Activated naive CD8-positive, alpha-beta T cell treated with anti-CD3 and anti-CD28 coated beads for 36 hours (primary cell): ENCODE measurements at regions not wholly inside any gene's neighbourhood (a gene's known extent, or its start where the extent isn't known, plus 50 kb on each side); places are given as distances from the start of the nearest gene placed in this dataset.

ENCODE experiments used
- DNase-seq: peaks from one replicate; pipeline ENCODE4 v3.0.0; 2021
- H3K27ac Mint-ChIP-seq: one replicate; pipeline ENCODE4 v1.8.0; 2022; ENCODE audit warnings: mild to moderate bottlenecking, moderate library complexity, mixed read lengths
- H3K27me3 Mint-ChIP-seq: one replicate; pipeline ENCODE4 v1.8.0; 2022; ENCODE audit warnings: mild to moderate bottlenecking, mixed read lengths
- H3K36me3 Mint-ChIP-seq: one replicate; pipeline ENCODE4 v1.8.0; 2021; ENCODE audit warnings: mild to moderate bottlenecking, mixed read lengths
- H3K4me1 Mint-ChIP-seq: one replicate; pipeline ENCODE4 v1.8.0; 2021; ENCODE audit warnings: mixed read lengths
- H3K4me3 Mint-ChIP-seq: one replicate; pipeline ENCODE4 v1.8.0; 2022; ENCODE audit warnings: mild to moderate bottlenecking, moderate library complexity, mixed read lengths
- H3K9me3 Mint-ChIP-seq: one replicate; pipeline ENCODE4 v1.8.0; 2022; ENCODE audit warnings: mixed read lengths

DNA sequence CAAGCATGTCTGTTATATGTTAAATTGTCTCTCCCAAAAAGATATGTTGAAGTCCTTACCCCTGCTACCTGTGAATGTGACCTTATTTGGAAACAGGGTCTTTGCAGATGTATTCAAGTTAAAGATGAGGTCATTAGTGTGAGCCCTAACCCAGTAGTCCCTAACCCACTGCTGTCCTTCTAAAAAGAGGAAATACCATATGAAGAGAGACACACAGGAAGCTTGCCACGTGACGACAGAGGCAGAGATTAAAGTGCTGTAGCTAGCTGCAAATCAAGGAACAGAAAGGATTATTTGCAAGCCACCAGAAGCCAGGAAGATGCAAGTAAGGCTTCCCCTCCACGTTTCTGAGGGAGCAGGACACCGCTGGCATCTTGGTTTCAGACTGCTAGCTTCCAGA is 150.1 kb downstream of the HNRNPD start:
- no peak for DNase-seq
- H3K27ac Mint-ChIP-seq: peak overlapping the region; percentile 36
- peaks cover 8% of the 10 kb centered on the region for H3K4me1 Mint-ChIP-seq
- H3K27me3 Mint-ChIP-seq: peaks cover 3% of the 10 kb centered on the region
- H3K4me3 Mint-ChIP-seq: no peak overlapping the region
- H3K9me3 Mint-ChIP-seq: peaks cover 2% of the 10 kb centered on the region
- no peaks in the 10 kb centered on the region for H3K36me3 Mint-ChIP-seq

DNA sequence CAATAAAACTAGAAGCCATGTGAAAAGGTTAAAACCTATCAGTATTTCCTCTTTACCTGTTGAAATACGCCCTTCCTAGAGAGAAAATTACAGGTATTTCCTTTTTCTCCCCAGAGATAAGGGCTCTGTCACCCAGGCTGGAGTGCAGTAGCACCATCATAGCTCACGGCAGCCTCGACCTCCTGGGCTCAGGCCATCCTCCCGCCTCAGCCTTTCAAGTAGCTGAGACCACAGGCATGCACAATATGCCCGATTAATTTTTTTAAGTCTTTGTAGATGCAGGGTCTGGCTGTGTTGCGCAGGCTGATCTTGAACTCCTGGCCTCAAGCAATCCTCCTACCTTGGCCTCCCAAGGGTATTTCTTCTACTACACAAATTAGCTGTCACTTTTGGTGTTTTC is 154.4 kb downstream of the HNRNPD start:
- no peak overlapping the region for H3K4me3 Mint-ChIP-seq
- H3K27ac Mint-ChIP-seq: no peak overlapping the region
- peaks cover 2% of the 10 kb centered on the region for H3K9me3 Mint-ChIP-seq
- no peaks in the 10 kb centered on the region for H3K36me3 Mint-ChIP-seq
- no peaks in the 10 kb centered on the region for H3K27me3 Mint-ChIP-seq
- no peak for DNase-seq
- peaks cover 11% of the 10 kb centered on the region for H3K4me1 Mint-ChIP-seq

DNA sequence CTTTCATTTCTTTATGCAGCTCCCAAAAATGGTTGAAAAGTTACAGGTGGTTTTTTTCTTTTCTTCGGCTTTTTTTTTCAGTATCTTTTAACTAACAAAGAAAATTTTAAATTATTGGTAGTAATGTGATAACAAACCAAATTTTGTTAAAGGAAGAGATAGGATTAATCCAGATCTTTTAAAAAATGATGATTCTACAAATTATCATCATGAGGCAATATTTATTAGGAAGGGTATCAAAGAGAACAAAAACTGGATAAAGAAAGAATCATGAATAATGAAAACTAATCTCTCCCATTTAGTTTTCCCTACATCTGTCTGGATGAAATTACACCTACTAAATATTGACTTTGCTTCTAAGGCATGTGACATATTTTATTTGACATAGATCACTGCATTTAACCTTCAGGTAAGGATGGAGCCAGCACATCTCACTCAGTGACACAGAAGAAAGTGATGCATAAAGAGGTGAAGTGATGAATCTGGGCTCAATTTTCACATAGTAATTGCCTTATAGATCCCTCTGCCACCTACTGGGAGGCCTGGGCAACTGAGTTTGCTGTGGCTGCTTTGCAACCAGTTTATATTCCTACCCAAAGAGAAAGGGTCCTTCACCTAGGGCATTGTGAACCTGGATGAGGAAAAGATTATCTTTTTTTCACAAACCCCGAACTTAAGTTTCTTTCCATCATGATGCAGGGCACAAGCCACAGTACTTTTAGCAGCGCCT is 155.6 kb downstream of the HNRNPD start:
- H3K4me1 Mint-ChIP-seq: peaks cover 13% of the 10 kb centered on the region
- H3K27me3 Mint-ChIP-seq: no peaks in the 10 kb centered on the region
- DNase-seq: no peak
- H3K27ac Mint-ChIP-seq: no peak overlapping the region
- H3K4me3 Mint-ChIP-seq: no peak overlapping the region
- H3K36me3 Mint-ChIP-seq: no peaks in the 10 kb centered on the region
- H3K9me3 Mint-ChIP-seq: peaks cover 2% of the 10 kb centered on the region

DNA sequence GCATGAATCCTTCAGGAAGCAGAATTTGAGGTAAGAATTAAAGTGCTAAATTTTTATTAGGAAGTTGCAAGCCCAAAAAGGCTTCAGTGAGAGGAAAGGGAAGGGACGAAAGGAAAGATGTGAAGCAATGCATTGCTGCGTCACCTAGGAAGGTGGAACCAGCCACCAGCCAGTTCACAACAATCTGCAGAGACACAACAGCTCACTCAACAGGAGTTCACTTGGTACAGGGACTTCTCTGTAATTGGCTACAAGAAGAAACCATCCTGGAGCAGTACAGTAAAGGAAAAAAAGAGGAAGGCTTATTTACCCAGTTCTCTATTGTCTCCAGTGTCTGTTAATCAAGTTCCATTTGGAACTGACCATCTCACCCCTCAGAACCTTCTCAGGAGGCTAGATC is 157.6 kb downstream of the HNRNPD start:
- H3K9me3 Mint-ChIP-seq: no peaks in the 10 kb centered on the region
- H3K4me3 Mint-ChIP-seq: no peak overlapping the region
- no peaks in the 10 kb centered on the region for H3K36me3 Mint-ChIP-seq
- H3K4me1 Mint-ChIP-seq: peaks cover 18% of the 10 kb centered on the region
- DNase-seq: no peak
- no peaks in the 10 kb centered on the region for H3K27me3 Mint-ChIP-seq
- no peak overlapping the region for H3K27ac Mint-ChIP-seq

DNA sequence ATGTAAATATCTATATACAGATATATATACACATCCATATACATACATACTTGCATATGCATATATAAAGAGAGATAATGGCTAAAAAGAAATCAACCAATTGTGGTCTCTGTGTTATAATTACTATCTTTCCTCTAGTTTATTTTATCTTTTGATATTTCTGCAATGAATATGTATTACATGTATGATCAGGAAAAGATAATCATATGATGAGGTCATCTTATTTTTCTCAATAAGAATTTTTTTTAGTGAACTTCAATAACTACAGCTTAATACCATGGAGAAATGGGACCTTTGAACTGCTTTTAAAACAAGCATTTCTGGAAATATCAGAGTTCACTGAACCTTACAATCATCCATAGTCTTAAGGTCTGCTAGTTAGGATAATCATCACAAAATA is 158.0 kb downstream of the HNRNPD start:
- Mint-ChIP-seq H3K9me3 (no peaks in the 10 kb centered on the region), H3K36me3 (no peaks in the 10 kb centered on the region), H3K4me3 (no peak overlapping the region), H3K27ac (no peak overlapping the region), H3K4me1 (peaks cover 18% of the 10 kb centered on the region), H3K27me3 (no peaks in the 10 kb centered on the region)
- no peak for DNase-seq

DNA sequence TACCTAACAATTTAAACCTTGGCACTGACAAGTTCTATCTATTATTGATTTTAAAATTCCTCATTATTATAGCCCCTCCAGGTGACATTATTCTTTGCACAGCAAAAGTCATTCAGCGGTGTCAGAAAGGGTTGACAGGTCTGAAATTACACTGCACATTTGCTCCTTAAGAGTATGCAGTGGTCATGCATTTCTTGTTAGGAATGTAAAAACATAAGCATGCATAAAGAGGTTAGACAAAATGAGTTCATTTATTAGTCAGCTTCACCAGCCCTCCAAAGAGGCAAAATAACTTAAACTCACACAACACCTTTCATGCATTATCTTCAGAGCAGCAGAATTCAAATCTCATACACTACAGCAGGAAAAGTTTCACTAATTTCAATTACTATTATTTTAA is 158.8 kb downstream of the HNRNPD start:
- H3K36me3 Mint-ChIP-seq: no peaks in the 10 kb centered on the region
- no peak for DNase-seq
- no peaks in the 10 kb centered on the region for H3K9me3 Mint-ChIP-seq
- H3K4me1 Mint-ChIP-seq: peaks cover 18% of the 10 kb centered on the region
- no peaks in the 10 kb centered on the region for H3K27me3 Mint-ChIP-seq
- H3K27ac Mint-ChIP-seq: no peak overlapping the region
- no peak overlapping the region for H3K4me3 Mint-ChIP-seq

DNA sequence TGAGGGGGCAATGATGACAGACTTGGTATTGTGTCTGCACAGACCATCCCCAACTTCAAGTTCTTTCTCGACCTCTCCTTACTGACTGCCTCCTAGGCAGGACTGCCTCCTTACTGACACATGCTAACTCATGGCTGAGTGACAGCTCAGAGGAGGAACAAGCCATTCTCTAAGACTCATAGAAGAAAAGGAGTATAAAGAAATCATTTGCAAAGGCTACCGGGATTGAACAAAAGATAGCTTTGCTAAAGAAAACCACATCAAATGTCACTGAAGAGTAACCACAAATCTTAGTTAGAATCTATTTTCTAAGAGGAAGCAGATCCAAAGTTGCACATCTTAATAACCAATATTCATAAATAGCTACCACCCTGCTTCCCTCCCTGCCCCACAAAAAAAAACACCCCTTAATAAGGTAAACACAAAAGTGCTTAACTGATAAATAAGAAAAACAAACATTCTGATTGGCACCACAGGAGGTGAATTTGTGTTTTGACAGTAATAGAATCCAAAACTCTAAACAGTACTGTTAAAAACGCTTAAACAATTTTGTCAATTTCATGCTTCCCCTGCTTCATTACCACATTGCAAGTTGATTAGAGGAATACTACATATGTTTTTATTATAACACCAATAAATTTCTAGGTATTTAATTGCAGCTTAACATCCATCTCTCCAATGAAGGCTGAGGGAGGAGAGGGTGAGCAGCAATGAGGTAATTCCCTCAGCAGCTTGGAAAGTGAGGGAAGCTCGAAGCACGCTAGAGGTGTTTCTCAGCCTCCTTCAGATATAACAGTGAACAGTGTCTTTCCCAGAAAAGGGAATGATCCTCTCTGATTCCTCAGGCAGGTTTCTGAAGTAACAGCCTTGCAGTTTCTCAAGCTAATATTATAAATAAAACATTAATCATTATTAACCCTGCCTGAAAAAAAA is 160.0 kb downstream of the HNRNPD start:
- peaks cover 18% of the 10 kb centered on the region for H3K4me1 Mint-ChIP-seq
- H3K4me3 Mint-ChIP-seq: no peak overlapping the region
- H3K27ac Mint-ChIP-seq: no peak overlapping the region
- H3K27me3 Mint-ChIP-seq: no peaks in the 10 kb centered on the region
- H3K9me3 Mint-ChIP-seq: no peaks in the 10 kb centered on the region
- no peak for DNase-seq
- H3K36me3 Mint-ChIP-seq: no peaks in the 10 kb centered on the region

DNA sequence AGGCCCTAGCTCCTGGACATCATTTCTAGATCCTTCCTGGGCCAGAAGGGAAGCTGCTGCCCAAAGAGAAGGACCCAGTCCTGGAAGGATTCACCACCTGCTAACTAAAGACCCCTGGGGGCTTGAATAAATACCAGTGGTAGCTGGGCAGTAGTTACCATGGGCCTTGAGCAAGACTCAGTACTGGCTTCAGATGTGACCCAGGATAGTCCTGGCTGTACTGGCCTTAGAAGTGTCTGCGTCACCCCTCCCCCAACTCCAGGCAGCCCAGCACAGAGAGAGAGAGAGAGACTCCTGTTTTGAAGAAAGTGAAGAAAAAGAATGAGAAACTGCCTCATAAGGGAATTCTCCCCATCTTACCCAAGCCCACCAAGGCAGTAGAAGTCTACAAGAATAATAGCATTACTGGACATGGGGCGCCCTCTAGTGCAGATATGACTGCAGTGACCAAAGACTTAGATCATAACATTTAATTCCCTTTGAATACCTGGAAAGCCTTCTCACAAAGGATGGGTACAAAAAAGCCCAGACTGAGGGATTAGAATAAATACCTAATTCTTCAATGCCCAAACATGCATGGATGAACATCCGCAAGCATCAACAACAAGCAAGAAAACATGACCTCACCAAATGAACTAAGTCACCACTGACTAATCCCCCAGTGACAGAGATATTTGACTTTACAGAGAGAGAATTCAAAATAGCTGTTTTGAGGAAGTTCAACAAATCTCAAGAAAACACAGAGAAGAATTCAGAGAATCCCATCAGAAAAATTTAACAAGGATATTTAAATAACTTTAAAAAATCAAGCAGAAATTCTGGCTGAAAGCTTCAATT is 171.8 kb downstream of the HNRNPD start:
- peak; percentile 25 for DNase-seq
- H3K27ac Mint-ChIP-seq: no peak overlapping the region
- H3K36me3 Mint-ChIP-seq: no peaks in the 10 kb centered on the region
- no peaks in the 10 kb centered on the region for H3K9me3 Mint-ChIP-seq
- H3K27me3 Mint-ChIP-seq: no peaks in the 10 kb centered on the region
- no peak overlapping the region for H3K4me3 Mint-ChIP-seq
- H3K4me1 Mint-ChIP-seq: peaks cover 4% of the 10 kb centered on the region

DNA sequence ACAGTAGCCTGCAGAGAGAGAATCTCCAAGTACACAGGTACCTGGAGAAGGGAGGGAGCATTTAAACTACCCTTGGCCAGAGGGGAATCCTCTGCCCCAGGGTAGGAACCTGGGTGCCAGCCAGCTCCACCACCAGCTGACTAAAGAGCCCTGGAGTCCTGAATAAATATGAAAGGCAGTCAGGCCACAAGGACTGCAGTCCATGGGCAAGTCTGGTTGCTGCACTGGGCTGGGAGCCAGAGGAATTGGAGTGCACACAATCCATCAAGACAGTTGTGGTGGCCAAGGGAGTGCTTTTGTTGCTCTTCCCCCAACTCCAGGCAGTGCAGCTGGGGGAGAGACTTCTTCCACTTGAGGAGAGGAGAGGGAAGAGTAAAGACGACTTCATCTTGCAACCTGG is 172.5 kb downstream of the HNRNPD start:
- Mint-ChIP-seq H3K9me3 (no peaks in the 10 kb centered on the region), H3K27ac (no peak overlapping the region), H3K4me3 (no peak overlapping the region), H3K4me1 (peaks cover 4% of the 10 kb centered on the region), H3K27me3 (no peaks in the 10 kb centered on the region), H3K36me3 (no peaks in the 10 kb centered on the region)
- no peak for DNase-seq

DNA sequence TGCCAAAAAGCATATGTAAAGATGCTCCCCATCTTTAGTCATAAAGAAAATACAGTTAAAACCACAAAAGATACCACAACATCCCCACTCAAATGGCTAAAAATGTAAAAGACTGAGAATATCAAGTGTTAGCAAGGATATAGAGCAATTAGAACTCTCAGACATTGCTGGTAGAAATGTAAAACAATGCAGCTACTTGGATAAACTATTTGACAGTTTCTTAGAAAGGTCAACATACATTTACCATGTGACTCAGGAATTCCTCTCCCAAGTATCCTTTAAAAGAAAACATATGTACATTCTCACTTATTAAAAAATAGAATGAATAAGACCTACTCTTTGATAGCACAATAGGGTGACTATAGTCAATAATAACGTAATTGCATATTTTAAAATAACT is 173.7 kb downstream of the HNRNPD start:
- no peak overlapping the region for H3K27ac Mint-ChIP-seq
- H3K4me3 Mint-ChIP-seq: no peak overlapping the region
- H3K9me3 Mint-ChIP-seq: no peaks in the 10 kb centered on the region
- no peaks in the 10 kb centered on the region for H3K36me3 Mint-ChIP-seq
- no peaks in the 10 kb centered on the region for H3K27me3 Mint-ChIP-seq
- H3K4me1 Mint-ChIP-seq: peaks cover 4% of the 10 kb centered on the region
- DNase-seq: no peak

DNA sequence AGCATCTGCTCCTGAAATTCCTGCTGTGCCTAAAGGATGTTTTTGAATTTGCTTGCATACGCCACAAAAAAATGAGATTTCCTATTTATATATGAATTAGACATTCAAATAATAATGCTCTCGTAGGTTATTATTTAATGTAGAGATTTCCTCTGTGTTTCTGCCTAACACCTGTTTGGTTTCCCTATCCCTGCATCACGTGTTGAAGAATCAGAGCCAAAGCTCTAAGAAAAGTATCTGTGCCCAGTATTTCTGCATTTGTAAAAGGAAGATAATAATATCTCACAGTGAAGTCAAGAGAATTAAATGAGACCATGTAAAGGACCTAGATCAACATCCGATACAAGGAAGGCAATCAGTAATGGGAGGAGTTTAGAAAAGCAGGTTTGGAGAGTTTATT is 179.5 kb downstream of the HNRNPD start:
- Mint-ChIP-seq H3K27ac (no peak overlapping the region), H3K4me3 (no peak overlapping the region), H3K27me3 (no peaks in the 10 kb centered on the region), H3K4me1 (no peaks in the 10 kb centered on the region), H3K9me3 (no peaks in the 10 kb centered on the region), H3K36me3 (no peaks in the 10 kb centered on the region)
- no peak for DNase-seq

DNA sequence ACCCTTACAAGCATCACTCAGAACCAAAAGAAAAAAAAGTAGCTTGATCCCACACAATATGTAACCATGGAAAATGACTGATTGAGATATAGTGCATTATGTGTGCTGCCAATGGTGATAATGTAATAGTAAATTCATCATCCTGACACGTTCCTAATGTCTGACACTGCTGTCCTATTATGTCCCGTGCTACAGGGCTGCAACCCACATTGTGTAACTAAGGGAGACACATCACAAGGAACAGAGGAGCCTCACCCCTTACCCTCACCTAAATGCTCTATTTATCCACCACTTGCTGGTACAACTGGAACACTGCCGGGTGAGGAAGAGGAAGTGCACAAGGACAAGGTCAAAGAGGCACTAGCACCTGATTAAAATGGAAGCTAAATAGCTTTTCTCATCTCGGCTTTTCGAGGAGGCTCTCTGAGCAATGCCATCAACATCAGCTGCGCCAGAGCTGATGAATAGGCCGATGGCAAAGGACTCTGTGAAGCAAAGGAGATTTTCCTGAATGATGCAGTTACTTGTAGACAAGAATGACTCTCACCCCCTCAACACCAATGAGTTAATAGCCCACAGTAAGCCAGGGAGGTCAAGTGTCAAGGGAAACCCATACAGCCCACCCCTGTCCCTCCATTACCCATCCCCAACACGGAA is 181.6 kb downstream of the HNRNPD start:
- no peaks in the 10 kb centered on the region for H3K36me3 Mint-ChIP-seq
- no peak overlapping the region for H3K27ac Mint-ChIP-seq
- H3K9me3 Mint-ChIP-seq: peaks cover 4% of the 10 kb centered on the region
- H3K4me3 Mint-ChIP-seq: no peak overlapping the region
- DNase-seq: no peak
- H3K27me3 Mint-ChIP-seq: no peaks in the 10 kb centered on the region
- H3K4me1 Mint-ChIP-seq: no peaks in the 10 kb centered on the region

DNA sequence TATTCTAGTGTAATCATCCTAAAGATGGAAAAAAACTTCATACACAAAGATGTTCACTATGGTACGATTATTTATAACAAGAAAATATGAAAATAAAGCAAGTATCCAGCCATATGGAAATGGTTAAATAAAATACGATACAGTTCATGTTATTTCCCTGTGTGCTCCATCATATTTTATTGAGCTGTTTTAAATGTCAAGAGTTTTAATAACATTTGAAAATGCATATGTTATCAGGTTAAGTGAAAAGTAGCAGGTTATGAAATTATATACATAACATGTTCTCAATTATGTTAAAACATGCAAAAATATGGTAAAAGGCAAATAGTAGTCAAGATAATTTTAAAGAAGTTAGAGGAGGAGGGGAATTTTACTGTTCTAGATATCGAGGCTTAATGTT is 192.0 kb downstream of the HNRNPD start:
- Mint-ChIP-seq H3K36me3 (peaks cover 1% of the 10 kb centered on the region), H3K4me3 (no peak overlapping the region)

DNA sequence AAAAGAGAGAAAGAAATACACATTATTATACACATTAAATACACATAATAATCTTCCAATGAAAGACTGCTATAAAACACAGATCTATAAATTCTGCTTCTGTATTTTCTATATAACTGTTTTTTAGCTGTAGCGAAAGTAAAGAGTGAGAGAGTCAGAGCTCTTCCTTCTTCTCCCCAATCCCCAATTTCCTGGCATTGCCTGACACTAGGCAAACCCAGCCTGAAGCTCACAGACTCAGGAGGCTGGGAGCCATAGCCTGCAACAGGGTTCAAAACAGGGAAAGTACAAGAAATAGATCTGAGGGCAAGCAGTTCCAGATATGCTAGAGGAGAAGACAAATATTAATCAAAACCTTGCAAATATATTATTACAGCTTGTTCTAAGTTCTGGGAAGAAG is 201.6 kb downstream of the HNRNPD start:
- DNase-seq: no peak
- Mint-ChIP-seq H3K27me3 (no peaks in the 10 kb centered on the region), H3K36me3 (peaks cover 3% of the 10 kb centered on the region), H3K9me3 (peaks cover 6% of the 10 kb centered on the region), H3K27ac (no peak overlapping the region), H3K4me3 (no peak overlapping the region), H3K4me1 (no peaks in the 10 kb centered on the region)

More for the DNA sequence above, 192.0 kb downstream of the HNRNPD start:
- Mint-ChIP-seq H3K4me1 (no peaks in the 10 kb centered on the region), H3K27me3 (no peaks in the 10 kb centered on the region), H3K27ac (no peak overlapping the region), H3K9me3 (peaks cover 15% of the 10 kb centered on the region)
- no peak for DNase-seq
